ENCODE measurements at regions not wholly inside any gene's neighbourhood (a gene's known extent, or its start where the extent isn't known, plus 50 kb on each side); places are given as distances from the start of the nearest gene placed in this dataset.

GRCh38 chr6:14807130-14807529 is 438.7 kb upstream of the JARID2 start:
- no peak for TF ChIP-seq CTCF (conservative IDR thresholded peaks at IDR 0.05; ENCODE audit: low read length)
- Histone ChIP-seq H3K4me2 (ENCODE audit: low read length) (no peak overlapping the region), H4K20me1 (ENCODE audit: insufficient read depth, low read length) (no peaks in the 10 kb centered on the region), H3K4me1 (ENCODE audit: insufficient read depth, low read length, poor library complexity, severe bottlenecking) (no peaks in the 10 kb centered on the region), H2AFZ (ENCODE audit: low read length) (no peak overlapping the region), H3K36me3 (ENCODE audit: insufficient read depth, low read length) (no peaks in the 10 kb centered on the region), H3K9me3 (ENCODE audit: low read length) (0 out of 2 replicates have a peak, but pooled peaks cover 3% of the 10 kb centered on the region), H3K27ac (ENCODE audit: low read depth, low read length, poor library complexity, severe bottlenecking) (no peak overlapping the region), H3K79me2 (ENCODE audit: insufficient read depth, low read depth, low read length) (no peaks in the 10 kb centered on the region), H3K9me2 (ENCODE audit: insufficient read depth, low read length) (no peaks in the 10 kb centered on the region), H3K4me3 (ENCODE audit: low read depth, low read length, poor library complexity, severe bottlenecking) (no peak overlapping the region)
- ChIA-PET POLR2A (interaction anchor here (1.4 kb wide), 1 partner anchor 187 kb away, joined by 3 read pairs; no protein-coding TSS in a partner anchor), CTCF (ENCODE audit: unreplicated experiment) (no interaction called here)
- BruUV-seq (replicated peaks), result no TSS peak
- no peak for DNase-seq (ENCODE audit: low spot score)
- intact Hi-C loops (cut with micrococcal nuclease; ENCODE audit: unreplicated experiment), result no loop called here

- Histone ChIP-seq H3K27ac (ENCODE audit: low read depth, low read length, poor library complexity, severe bottlenecking) (no peak overlapping the region), H3K9me3 (ENCODE audit: low read length) (0 out of 2 replicates have a peak, but pooled peaks cover 3% of the 10 kb centered on the region), H3K4me3 (ENCODE audit: low read depth, low read length, poor library complexity, severe bottlenecking) (no peak overlapping the region), H3K4me1 (ENCODE audit: insufficient read depth, low read length, poor library complexity, severe bottlenecking) (no peaks in the 10 kb centered on the region), H4K20me1 (ENCODE audit: insufficient read depth, low read length) (no peaks in the 10 kb centered on the region), H3K4me2 (ENCODE audit: low read length) (no peak overlapping the region), H3K36me3 (ENCODE audit: insufficient read depth, low read length) (no peaks in the 10 kb centered on the region), H2AFZ (ENCODE audit: low read length) (no peak overlapping the region), H3K79me2 (ENCODE audit: insufficient read depth, low read depth, low read length) (no peaks in the 10 kb centered on the region), H3K9me2 (ENCODE audit: insufficient read depth, low read length) (no peaks in the 10 kb centered on the region)
- ChIA-PET POLR2A (no interaction called here), CTCF (ENCODE audit: unreplicated experiment) (no interaction called here)
- TF ChIP-seq CTCF (conservative IDR thresholded peaks at IDR 0.05; ENCODE audit: low read length), result no peak
- no peak for TF ChIP-seq EZH2phosphoT487 (IDR thresholded peaks at IDR 0.05; ENCODE audit: borderline replicate concordance, low read depth, low read length)
- intact Hi-C loops (cut with micrococcal nuclease; ENCODE audit: unreplicated experiment), result no loop called here
- no TSS peak for BruUV-seq (replicated peaks)
- no peak for DNase-seq (ENCODE audit: low spot score)
Measured at GRCh38 chr6:14807971-14808370, 437.9 kb upstream of the JARID2 start.

GRCh38 chr6:14810021-14810420 is 435.8 kb upstream of the JARID2 start:
- intact Hi-C loops (cut with micrococcal nuclease; ENCODE audit: unreplicated experiment), result no loop called here
- BruUV-seq (replicated peaks), result no TSS peak
- Histone ChIP-seq H3K4me3 (ENCODE audit: low read depth, low read length, poor library complexity, severe bottlenecking) (no peak overlapping the region), H2AFZ (ENCODE audit: low read length) (0 out of 2 replicates have a peak overlapping the region, but pooled peaks have one; percentile 33), H3K79me2 (ENCODE audit: insufficient read depth, low read depth, low read length) (no peaks in the 10 kb centered on the region), H3K9me3 (ENCODE audit: low read length) (0 out of 2 replicates have a peak, but pooled peaks cover 3% of the 10 kb centered on the region), H3K4me1 (ENCODE audit: insufficient read depth, low read length, poor library complexity, severe bottlenecking) (no peaks in the 10 kb centered on the region), H4K20me1 (ENCODE audit: insufficient read depth, low read length) (no peaks in the 10 kb centered on the region), H3K9me2 (ENCODE audit: insufficient read depth, low read length) (no peaks in the 10 kb centered on the region), H3K36me3 (ENCODE audit: insufficient read depth, low read length) (no peaks in the 10 kb centered on the region), H3K4me2 (ENCODE audit: low read length) (no peak overlapping the region), H3K27ac (ENCODE audit: low read depth, low read length, poor library complexity, severe bottlenecking) (no peak overlapping the region)
- DNase-seq (ENCODE audit: low spot score), result no peak
- CTCF ChIA-PET (ENCODE audit: unreplicated experiment), result interaction anchor here (1.1 kb wide), 1 partner anchor 27 kb away, joined by 3 read pairs; no protein-coding TSS in a partner anchor
- TF ChIP-seq EZH2phosphoT487 (IDR thresholded peaks at IDR 0.05; ENCODE audit: borderline replicate concordance, low read depth, low read length) (no peak), CTCF (conservative IDR thresholded peaks at IDR 0.05; ENCODE audit: low read length) (no peak)
- POLR2A ChIA-PET, result no interaction called here
